ENCODE measurements at regions not wholly inside any gene's neighbourhood (a gene's known extent, or its start where the extent isn't known, plus 50 kb on each side); places are given as distances from the start of the nearest gene placed in this dataset.

DNA sequence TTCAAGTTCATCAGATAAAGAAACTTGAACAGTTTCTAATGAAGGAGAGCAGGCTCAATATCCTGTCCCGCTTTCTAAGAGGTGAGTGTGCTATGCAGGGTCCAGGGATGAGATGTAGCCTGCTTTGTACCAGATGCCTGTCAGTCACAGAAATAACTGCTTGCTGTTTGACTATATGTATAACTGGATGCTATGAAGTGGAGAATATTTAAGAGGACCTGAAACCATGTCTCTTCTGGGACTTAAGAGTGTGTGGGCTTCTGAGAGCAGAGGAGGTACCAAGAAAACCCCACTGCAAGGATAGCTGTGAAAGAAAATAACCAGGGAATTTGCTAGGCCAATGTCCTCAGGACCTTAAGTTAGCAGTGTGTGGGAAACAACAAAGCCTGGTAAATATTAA, 246.3 kb upstream of the RFC3 start:
- TF ChIP-seq, protein P1, sequence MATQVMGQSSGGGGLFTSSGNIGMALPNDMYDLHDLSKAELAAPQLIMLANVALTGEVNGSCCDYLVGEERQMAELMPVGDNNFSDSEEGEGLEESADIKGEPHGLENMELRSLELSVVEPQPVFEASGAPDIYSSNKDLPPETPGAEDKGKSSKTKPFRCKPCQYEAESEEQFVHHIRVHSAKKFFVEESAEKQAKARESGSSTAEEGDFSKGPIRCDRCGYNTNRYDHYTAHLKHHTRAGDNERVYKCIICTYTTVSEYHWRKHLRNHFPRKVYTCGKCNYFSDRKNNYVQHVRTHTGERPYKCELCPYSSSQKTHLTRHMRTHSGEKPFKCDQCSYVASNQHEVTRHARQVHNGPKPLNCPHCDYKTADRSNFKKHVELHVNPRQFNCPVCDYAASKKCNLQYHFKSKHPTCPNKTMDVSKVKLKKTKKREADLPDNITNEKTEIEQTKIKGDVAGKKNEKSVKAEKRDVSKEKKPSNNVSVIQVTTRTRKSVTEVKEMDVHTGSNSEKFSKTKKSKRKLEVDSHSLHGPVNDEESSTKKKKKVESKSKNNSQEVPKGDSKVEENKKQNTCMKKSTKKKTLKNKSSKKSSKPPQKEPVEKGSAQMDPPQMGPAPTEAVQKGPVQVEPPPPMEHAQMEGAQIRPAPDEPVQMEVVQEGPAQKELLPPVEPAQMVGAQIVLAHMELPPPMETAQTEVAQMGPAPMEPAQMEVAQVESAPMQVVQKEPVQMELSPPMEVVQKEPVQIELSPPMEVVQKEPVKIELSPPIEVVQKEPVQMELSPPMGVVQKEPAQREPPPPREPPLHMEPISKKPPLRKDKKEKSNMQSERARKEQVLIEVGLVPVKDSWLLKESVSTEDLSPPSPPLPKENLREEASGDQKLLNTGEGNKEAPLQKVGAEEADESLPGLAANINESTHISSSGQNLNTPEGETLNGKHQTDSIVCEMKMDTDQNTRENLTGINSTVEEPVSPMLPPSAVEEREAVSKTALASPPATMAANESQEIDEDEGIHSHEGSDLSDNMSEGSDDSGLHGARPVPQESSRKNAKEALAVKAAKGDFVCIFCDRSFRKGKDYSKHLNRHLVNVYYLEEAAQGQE (IDR thresholded peaks at IDR 0.05; ENCODE audit: insufficient read depth in 1 of 2, low read depth in 2 of 2, low read length in 2 of 2) = no peak
- TF ChIP-seq SIN3A (IDR thresholded peaks at IDR 0.05; ENCODE audit: borderline replicate concordance, insufficient read depth, low read length) = no peak

DNA sequence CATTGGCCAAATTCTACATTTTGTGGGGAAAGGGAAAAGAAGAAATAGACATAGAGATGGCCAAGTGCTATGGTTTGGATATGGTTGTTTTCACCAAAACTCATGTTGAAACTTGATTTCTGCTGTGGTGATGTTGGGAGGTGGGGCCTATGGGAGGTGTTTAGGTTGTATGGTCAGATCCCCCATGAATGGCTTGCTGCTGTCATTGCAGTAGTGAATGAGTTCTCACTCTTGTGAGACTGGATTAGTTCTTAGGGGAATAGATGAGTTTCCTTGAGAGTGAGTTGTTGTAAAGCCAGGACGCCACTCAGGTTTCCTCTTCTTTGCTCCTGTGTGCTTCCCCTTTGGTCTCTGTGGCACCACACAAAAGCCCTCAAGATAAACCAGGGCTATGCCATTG, 242.6 kb upstream of the RFC3 start:
- TF ChIP-seq TAF1 (IDR thresholded peaks at IDR 0.05; ENCODE audit: borderline replicate concordance, insufficient read depth, low read length) (no peak), SIN3A (IDR thresholded peaks at IDR 0.05; ENCODE audit: borderline replicate concordance, insufficient read depth, low read length) (no peak), FOXP2 (optimal IDR thresholded peaks at IDR 0.05; ENCODE audit: borderline replicate concordance, extremely low read depth, extremely low read length, insufficient read depth) (no peak), POLR2AphosphoS5 (IDR thresholded peaks at IDR 0.05; ENCODE audit: low read depth, low read length) (no peak)
- TF ChIP-seq, protein P1 (IDR thresholded peaks at IDR 0.05; ENCODE audit: insufficient read depth in 1 of 2, low read depth in 2 of 2, low read length in 2 of 2) = no peak

- no peak for TF ChIP-seq SIN3A (IDR thresholded peaks at IDR 0.05; ENCODE audit: borderline replicate concordance, insufficient read depth, low read length)
- no peak for TF ChIP-seq FOXP2 (optimal IDR thresholded peaks at IDR 0.05; ENCODE audit: borderline replicate concordance, extremely low read depth, extremely low read length, insufficient read depth)
- TF ChIP-seq, protein P1 (IDR thresholded peaks at IDR 0.05; ENCODE audit: insufficient read depth in 1 of 2, low read depth in 2 of 2, low read length in 2 of 2) = no peak
Measured at GRCh38 chr13:33577007-33577406, 240.9 kb upstream of the RFC3 start.

DNA sequence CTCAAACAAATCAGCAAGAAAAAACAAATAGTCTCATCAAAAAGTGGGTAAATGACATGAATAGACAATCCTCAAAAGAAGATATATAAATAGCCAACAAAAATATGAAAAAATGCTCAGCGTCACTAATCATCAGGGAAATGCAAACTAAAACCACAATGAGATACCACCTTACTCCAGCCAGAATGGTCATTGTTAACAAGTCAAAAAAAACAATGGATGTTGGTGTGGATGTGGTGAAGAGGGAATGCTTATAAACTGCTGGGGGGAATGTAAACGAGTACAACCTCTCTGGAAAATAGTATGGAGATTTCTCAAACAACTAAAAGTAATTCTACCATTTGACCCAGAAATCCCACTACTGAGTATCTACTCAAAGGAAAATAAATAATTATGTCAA, 239.2 kb upstream of the RFC3 start:
- TF ChIP-seq TAF1 (IDR thresholded peaks at IDR 0.05; ENCODE audit: borderline replicate concordance, insufficient read depth, low read length) = no peak
- no peak for TF ChIP-seq SIN3A (IDR thresholded peaks at IDR 0.05; ENCODE audit: borderline replicate concordance, insufficient read depth, low read length)
- TF ChIP-seq FOXP2 (optimal IDR thresholded peaks at IDR 0.05; ENCODE audit: borderline replicate concordance, extremely low read depth, extremely low read length, insufficient read depth) = no peak
- no peak for TF ChIP-seq POLR2AphosphoS5 (IDR thresholded peaks at IDR 0.05; ENCODE audit: low read depth, low read length)
- TF ChIP-seq, protein P1 (IDR thresholded peaks at IDR 0.05; ENCODE audit: insufficient read depth in 1 of 2, low read depth in 2 of 2, low read length in 2 of 2) = no peak

DNA sequence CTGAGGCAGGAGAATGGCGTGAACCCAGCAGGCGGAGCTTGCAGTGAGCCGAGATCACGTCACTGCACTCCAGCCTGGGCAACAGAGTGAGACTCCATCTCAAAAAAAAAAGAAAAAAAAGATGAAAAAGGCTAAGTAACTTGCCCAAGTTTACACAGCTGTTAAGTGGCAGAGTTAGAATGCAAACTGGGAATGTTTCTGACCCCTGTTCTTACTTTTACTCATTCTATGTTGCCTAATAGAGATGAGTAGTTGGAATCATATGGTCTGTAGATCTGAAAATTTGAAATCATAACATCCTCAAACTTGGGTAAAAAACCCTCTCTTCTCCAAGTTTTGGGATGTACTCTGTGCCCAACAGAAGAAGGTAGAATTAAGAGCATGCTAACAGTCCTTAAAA, 235.8 kb upstream of the RFC3 start:
- no peak for TF ChIP-seq FOXP2 (optimal IDR thresholded peaks at IDR 0.05; ENCODE audit: borderline replicate concordance, extremely low read depth, extremely low read length, insufficient read depth)
- TF ChIP-seq POLR2AphosphoS5 (IDR thresholded peaks at IDR 0.05; ENCODE audit: low read depth, low read length) = no peak
- TF ChIP-seq SIN3A (IDR thresholded peaks at IDR 0.05; ENCODE audit: borderline replicate concordance, insufficient read depth, low read length) = no peak
- TF ChIP-seq, protein P1 (IDR thresholded peaks at IDR 0.05; ENCODE audit: insufficient read depth in 1 of 2, low read depth in 2 of 2, low read length in 2 of 2) = no peak
- no peak for TF ChIP-seq TAF1 (IDR thresholded peaks at IDR 0.05; ENCODE audit: borderline replicate concordance, insufficient read depth, low read length)
